ENCODE measurements at regions not wholly inside any gene's neighbourhood (a gene's known extent, or its start where the extent isn't known, plus 50 kb on each side); places are given as distances from the start of the nearest gene placed in this dataset.

DNA sequence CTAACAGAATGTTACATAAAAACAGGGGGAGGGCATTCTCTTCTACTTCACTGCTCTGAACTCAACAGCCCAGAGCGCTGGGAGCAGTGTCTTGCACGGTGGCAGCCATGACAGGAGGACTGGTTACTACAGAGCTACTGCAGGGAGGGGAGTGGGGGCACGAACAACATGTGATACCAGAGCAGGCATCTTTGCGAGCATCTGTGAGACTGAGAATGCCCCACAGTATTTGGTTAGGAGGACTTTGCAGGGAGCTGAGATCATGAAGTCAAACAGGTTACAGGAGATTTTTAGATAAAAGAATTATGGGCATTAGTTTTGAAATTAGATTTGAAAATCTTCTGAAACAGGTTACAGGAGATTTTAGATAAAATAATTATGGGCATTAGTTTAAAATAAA is 58.8 kb upstream of the GOLGA8B start:
- ATAC-seq = peak; percentile 47; the same call in 1 of the 3 replicates

DNA sequence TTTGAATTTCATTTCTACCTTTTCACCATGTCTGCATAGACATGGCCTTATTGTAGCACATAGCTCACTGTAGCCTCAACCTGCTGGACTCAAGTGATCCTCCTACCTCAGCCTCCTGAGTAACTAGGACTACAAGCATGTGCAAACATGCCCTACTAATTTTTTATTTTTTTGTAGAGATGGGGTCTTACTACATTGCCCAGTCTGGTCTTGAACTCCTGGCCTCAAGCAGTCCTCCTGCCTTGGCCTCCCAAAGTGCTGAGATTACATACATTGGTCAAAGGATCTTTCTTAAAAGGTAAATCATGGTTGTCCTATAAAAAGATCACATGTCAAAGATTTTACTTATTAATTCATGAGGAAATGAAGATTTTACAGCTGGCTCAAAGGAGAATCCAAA is 57.2 kb upstream of the GOLGA8B start:
- no peak for TF ChIP-seq ZC3H10 (CRISPR knock-in tag; IDR thresholded peaks at IDR 0.05)
- TF ChIP-seq TCF4 (CRISPR knock-in tag; IDR thresholded peaks at IDR 0.05; ENCODE audit: borderline replicate concordance) = no peak
- TF ChIP-seq OSR1 (CRISPR knock-in tag; IDR thresholded peaks at IDR 0.05) = no peak
- no peak for TF ChIP-seq PPARA (CRISPR knock-in tag; IDR thresholded peaks at IDR 0.05; ENCODE audit: borderline replicate concordance)
- TF ChIP-seq ZNF565 (CRISPR knock-in tag; conservative IDR thresholded peaks at IDR 0.05; ENCODE audit: low read depth) = no peak
- TF ChIP-seq, protein P1, sequence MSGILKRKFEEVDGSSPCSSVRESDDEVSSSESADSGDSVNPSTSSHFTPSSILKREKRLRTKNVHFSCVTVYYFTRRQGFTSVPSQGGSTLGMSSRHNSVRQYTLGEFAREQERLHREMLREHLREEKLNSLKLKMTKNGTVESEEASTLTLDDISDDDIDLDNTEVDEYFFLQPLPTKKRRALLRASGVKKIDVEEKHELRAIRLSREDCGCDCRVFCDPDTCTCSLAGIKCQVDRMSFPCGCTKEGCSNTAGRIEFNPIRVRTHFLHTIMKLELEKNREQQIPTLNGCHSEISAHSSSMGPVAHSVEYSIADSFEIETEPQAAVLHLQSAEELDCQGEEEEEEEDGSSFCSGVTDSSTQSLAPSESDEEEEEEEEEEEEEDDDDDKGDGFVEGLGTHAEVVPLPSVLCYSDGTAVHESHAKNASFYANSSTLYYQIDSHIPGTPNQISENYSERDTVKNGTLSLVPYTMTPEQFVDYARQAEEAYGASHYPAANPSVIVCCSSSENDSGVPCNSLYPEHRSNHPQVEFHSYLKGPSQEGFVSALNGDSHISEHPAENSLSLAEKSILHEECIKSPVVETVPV (CRISPR knock-in tag; IDR thresholded peaks at IDR 0.05) = no peak
- TF ChIP-seq, protein P2, sequence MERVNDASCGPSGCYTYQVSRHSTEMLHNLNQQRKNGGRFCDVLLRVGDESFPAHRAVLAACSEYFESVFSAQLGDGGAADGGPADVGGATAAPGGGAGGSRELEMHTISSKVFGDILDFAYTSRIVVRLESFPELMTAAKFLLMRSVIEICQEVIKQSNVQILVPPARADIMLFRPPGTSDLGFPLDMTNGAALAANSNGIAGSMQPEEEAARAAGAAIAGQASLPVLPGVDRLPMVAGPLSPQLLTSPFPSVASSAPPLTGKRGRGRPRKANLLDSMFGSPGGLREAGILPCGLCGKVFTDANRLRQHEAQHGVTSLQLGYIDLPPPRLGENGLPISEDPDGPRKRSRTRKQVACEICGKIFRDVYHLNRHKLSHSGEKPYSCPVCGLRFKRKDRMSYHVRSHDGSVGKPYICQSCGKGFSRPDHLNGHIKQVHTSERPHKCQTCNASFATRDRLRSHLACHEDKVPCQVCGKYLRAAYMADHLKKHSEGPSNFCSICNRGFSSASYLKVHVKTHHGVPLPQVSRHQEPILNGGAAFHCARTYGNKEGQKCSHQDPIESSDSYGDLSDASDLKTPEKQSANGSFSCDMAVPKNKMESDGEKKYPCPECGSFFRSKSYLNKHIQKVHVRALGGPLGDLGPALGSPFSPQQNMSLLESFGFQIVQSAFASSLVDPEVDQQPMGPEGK (CRISPR knock-in tag; IDR thresholded peaks at IDR 0.05; ENCODE audit: borderline replicate concordance) = no peak
- TF ChIP-seq ZNF8 (CRISPR knock-in tag; IDR thresholded peaks at IDR 0.05) = no peak
- TF ChIP-seq, protein P3, sequence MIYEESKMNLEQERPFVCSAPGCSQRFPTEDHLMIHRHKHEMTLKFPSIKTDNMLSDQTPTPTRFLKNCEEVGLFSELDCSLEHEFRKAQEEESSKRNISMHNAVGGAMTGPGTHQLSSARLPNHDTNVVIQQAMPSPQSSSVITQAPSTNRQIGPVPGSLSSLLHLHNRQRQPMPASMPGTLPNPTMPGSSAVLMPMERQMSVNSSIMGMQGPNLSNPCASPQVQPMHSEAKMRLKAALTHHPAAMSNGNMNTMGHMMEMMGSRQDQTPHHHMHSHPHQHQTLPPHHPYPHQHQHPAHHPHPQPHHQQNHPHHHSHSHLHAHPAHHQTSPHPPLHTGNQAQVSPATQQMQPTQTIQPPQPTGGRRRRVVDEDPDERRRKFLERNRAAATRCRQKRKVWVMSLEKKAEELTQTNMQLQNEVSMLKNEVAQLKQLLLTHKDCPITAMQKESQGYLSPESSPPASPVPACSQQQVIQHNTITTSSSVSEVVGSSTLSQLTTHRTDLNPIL (CRISPR knock-in tag; IDR thresholded peaks at IDR 0.05; ENCODE audit: low read depth) = no peak
- no peak for TF ChIP-seq BACH2 (CRISPR knock-in tag; IDR thresholded peaks at IDR 0.05; ENCODE audit: borderline replicate concordance)
- TF ChIP-seq ARNTL (CRISPR knock-in tag; IDR thresholded peaks at IDR 0.05; ENCODE audit: borderline replicate concordance, low read depth) = no peak
- no peak for TF ChIP-seq SNAI2 (CRISPR knock-in tag; IDR thresholded peaks at IDR 0.05)
- TF ChIP-seq CSDC2 (CRISPR knock-in tag; IDR thresholded peaks at IDR 0.05) = no peak
- no peak for TF ChIP-seq ZFP3 (CRISPR knock-in tag; IDR thresholded peaks at IDR 0.05)
- TF ChIP-seq, protein P4, sequence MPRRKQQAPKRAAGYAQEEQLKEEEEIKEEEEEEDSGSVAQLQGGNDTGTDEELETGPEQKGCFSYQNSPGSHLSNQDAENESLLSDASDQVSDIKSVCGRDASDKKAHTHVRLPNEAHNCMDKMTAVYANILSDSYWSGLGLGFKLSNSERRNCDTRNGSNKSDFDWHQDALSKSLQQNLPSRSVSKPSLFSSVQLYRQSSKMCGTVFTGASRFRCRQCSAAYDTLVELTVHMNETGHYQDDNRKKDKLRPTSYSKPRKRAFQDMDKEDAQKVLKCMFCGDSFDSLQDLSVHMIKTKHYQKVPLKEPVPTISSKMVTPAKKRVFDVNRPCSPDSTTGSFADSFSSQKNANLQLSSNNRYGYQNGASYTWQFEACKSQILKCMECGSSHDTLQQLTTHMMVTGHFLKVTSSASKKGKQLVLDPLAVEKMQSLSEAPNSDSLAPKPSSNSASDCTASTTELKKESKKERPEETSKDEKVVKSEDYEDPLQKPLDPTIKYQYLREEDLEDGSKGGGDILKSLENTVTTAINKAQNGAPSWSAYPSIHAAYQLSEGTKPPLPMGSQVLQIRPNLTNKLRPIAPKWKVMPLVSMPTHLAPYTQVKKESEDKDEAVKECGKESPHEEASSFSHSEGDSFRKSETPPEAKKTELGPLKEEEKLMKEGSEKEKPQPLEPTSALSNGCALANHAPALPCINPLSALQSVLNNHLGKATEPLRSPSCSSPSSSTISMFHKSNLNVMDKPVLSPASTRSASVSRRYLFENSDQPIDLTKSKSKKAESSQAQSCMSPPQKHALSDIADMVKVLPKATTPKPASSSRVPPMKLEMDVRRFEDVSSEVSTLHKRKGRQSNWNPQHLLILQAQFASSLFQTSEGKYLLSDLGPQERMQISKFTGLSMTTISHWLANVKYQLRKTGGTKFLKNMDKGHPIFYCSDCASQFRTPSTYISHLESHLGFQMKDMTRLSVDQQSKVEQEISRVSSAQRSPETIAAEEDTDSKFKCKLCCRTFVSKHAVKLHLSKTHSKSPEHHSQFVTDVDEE (CRISPR knock-in tag; IDR thresholded peaks at IDR 0.05) = no peak
- TF ChIP-seq RARB (CRISPR knock-in tag; IDR thresholded peaks at IDR 0.05) = no peak
- TF ChIP-seq, protein P5, sequence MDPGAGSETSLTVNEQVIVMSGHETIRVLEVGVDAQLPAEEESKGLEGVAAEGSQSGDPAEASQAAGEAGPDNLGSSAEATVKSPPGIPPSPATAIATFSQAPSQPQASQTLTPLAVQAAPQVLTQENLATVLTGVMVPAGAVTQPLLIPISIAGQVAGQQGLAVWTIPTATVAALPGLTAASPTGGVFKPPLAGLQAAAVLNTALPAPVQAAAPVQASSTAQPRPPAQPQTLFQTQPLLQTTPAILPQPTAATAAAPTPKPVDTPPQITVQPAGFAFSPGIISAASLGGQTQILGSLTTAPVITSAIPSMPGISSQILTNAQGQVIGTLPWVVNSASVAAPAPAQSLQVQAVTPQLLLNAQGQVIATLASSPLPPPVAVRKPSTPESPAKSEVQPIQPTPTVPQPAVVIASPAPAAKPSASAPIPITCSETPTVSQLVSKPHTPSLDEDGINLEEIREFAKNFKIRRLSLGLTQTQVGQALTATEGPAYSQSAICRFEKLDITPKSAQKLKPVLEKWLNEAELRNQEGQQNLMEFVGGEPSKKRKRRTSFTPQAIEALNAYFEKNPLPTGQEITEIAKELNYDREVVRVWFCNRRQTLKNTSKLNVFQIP (CRISPR knock-in tag; IDR thresholded peaks at IDR 0.05; ENCODE audit: borderline replicate concordance, low read depth) = no peak
- no peak for TF ChIP-seq GLIS3 (CRISPR knock-in tag; IDR thresholded peaks at IDR 0.05)
- no peak for TF ChIP-seq ESRRG (CRISPR knock-in tag; IDR thresholded peaks at IDR 0.05)
- no peak for TF ChIP-seq ZNF70 (CRISPR knock-in tag; IDR thresholded peaks at IDR 0.05)
- ATAC-seq = no peak

More for the DNA sequence above, 58.8 kb upstream of the GOLGA8B start:
- no peak for TF ChIP-seq OSR1 (CRISPR knock-in tag; IDR thresholded peaks at IDR 0.05)
- peak; percentile 67; the same call in 1 of the 2 replicates for TF ChIP-seq TCF4 (CRISPR knock-in tag; IDR thresholded peaks at IDR 0.05; ENCODE audit: borderline replicate concordance)
- 0 out of 2 replicates have a peak, but pooled peaks have one; percentile 63 for TF ChIP-seq SNAI2 (CRISPR knock-in tag; IDR thresholded peaks at IDR 0.05)
- peak; percentile 99 for TF ChIP-seq ZNF70 (CRISPR knock-in tag; IDR thresholded peaks at IDR 0.05)

DNA sequence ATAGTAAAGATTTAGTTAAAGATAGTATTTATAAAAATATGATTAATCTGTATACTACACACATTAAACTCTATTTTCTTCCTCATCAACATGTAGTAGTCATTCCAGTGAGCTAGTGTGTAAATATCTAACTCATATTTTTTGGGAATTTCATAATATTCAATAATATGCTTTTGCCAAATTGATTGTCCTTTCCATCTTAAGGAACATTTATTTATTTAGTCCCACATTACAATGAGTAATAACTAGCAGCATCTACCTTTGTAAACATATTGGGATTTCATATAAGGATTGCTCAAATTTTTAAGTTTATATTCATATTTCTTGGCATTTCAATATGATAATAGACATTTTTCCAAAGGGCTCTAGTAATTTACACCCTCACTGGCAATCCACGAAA is 53.9 kb upstream of the GOLGA8B start:
- ATAC-seq = no peak
- TF ChIP-seq GLIS3 (CRISPR knock-in tag; IDR thresholded peaks at IDR 0.05) (no peak), ZC3H10 (CRISPR knock-in tag; IDR thresholded peaks at IDR 0.05) (no peak), ARNTL (CRISPR knock-in tag; IDR thresholded peaks at IDR 0.05; ENCODE audit: borderline replicate concordance, low read depth) (no peak), ESRRG (CRISPR knock-in tag; IDR thresholded peaks at IDR 0.05) (no peak), PPARA (CRISPR knock-in tag; IDR thresholded peaks at IDR 0.05; ENCODE audit: borderline replicate concordance) (no peak)
- TF ChIP-seq, protein P4 (CRISPR knock-in tag; IDR thresholded peaks at IDR 0.05) = no peak
- TF ChIP-seq, protein P3 (CRISPR knock-in tag; IDR thresholded peaks at IDR 0.05; ENCODE audit: low read depth) = no peak
- TF ChIP-seq, protein P2 (CRISPR knock-in tag; IDR thresholded peaks at IDR 0.05; ENCODE audit: borderline replicate concordance) = no peak

Data from SK-N-SH treated with all-trans-retinoic acid at 6 μM for 48 hours (cell line).